ENCODE measurements at regions not wholly inside any gene's neighbourhood (a gene's known extent, or its start where the extent isn't known, plus 50 kb on each side); places are given as distances from the start of the nearest gene placed in this dataset.

DNA sequence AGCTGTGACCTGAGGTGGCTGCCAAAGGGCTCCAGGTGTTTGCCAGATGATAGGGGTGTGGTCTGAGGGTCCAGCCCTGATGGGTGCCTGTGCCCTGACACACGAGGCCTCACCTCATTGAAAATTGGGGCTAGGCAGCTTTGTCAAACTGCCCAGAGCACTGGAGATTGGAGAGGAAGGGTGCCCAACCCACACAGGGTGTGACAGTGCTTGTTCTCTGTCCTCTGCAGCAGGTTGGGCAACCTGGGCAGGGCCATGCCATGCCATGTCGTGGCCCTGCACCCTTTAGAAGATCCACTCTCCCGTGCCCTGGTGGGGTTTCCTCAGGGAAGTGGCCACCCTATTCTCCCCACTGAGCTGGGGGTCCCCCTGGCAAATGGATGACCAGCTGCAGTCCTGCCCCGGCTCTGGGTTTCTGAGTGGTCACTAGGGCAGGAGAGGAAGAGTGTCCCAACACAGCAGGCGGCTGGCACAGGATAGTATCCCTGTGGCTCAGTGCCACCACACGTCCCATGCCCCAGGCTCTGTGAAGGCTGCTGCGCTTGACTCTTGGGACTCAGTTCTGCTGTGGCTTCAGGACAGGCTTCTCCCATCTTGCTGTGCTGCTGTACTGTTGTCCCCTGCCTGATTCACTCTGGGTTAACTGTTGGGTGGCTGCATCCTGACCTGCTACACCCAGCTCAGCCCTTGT lies 100.8 kb upstream of the PITX1 start:
- no peak for DNase-seq

DNA sequence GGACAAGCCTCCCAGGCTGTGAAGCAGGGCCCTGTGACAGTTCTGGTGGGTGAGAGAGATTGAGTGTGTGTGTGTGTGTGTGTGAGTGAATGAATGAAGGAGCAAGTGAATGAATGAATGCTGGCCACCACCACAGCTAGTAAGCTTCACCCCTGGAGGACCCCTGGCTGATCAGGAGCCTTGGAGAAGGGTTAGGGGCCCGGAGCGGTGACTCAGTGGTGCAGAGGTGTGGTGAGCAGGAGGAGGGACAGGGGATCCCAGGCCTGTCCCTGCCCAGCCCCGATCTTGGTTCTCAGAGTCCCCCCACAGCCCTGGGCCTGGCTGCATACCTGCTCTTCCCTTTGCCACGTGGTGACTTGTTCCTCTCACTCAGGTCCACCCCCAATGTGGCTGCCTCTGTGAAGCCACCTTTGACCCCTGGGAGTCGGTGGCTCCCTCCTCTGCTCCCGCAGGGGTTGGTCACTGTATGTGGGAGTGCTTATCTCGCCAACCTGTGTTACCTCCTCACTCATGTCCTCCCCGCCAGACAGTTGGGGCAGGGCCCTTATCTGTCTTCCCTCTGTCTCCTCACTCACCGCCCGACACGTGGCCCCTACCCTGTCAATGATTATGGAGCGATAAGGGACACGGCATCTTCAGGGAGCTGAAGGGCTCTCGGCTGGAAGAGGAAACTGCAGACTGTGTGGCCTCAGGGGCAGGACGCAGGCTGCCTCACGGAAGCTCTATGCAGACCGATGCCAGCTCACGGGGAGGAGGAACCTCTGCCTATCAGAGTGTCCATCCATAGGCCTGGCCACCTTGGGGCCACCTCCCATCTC lies 99.9 kb upstream of the PITX1 start:
- DNase-seq: no peak

DNA sequence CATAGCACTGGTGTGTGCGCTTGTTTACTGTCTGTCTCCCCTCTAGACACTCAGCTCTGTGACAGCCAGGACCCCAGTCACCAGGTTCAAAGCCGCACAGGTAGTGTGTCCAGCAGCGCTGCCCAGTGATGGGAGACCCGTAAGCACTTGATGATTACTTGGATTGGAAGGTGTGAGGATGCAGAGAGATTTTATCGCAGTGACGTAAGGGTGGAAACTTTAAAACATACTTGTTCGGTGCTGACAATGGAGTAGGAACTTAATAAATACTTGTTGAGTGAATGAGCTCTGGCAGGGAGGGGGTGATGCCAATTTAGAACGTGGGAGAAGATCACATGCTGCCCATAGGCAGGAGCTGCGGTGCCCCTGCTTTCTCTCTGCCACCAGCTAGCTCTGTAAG lies 99.2 kb upstream of the PITX1 start:
- DNase-seq: no peak

DNA sequence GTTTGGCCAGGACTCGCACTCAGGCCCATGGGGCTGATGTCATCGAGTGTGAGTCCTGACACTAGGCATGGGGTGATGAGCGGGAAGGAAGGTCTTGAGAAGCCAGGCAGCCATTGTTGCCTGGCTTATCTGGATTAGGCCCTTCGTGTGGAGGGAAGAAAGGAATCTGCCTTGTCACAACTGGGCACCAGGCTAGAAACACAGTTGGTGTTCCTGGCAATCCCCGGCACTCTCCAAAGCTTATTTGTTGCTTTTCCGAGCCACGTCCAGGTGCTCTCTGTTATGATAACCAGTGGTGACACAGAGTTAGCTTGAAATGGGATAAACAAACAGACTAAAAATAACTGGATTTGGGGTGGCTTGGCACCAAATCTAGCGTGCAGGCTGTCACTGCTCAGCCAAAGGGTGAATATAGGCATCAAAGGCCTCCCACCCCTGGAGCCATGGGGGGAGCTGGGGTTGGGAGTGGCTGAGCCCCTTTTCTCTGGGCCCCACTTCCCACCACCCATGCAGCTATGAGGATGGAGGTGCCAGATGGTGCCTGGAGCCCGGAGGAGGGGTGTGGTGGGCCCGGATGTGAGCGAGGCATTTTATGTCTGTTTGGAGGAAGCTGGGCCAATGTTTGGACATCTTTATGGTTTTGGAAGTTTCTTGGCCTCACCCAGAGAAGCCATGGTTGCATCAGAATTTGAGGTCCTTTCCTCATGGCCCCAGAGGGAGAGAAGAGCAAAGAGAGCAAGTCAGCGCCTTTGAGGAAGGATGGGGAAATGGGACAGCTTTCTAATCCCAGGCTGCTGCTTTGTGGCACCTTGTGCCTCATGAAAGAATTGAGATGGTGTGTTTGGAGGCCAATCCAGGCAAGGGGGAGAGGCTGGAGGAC lies 98.0 kb upstream of the PITX1 start:
- DNase-seq: no peak

DNA sequence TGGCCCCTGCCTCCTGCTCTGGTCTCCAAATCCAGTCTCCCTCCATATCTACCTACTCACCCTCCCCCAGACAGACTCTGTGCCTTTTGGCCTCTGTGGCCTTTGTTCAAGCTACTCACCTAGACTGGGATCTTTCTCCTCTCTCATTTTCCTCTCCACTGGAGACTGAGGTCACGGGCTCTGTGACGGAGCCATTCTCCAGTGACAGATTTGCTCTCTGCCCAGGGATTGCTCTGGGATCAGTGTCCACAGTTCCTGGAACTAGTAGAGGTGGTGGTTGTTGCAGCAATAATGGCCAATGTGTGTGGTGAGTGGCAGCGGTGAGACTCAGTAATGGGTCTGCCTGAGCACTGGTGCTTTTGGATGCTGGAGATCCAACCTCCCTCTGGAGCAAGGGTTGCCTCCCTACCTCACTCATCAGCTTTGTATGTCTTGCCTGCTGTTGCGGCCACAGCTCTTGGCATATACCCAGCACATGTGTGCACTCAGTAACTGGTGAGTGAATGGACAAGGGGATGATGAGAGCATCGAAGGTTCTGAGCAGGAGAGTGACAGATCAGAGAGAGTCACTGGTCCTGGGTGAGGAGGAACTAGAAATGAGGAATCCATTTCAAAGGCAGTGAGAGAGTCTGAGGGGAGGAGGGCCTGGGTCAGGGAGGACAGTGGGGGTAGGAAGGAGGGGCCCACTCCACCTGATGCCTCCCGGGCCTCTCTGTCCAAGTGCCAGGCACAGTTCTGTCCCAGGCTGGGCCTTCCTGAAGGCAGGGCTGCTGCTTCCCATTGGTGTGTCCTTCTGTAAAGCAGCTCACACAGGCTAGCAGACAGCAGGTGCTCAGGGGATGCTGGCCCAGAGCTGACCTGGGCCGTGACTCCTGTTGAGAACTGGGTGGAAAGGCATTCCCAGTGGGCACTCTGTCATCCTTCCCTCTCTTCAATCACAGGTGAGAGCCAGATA lies 96.5 kb upstream of the PITX1 start:
- no peak for DNase-seq

DNA sequence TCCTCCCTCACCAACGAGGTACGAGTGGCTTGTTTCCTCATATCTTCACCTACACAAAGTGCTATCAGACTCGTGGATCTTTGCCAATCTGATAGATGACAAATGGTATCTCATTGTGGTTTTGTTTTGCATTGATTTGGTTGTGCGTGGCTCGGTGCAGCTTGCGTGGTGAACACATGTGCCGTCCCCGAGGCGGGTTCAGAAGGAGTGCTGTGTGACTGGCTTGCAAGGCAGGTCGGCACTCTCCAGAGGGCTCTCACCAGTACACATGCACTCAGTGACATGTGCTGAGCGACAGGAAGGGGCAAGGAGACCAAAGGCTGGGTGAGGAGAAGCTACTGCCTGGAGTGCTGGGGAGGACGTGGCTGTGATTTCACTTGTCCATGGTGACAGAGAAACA lies 95.3 kb upstream of the PITX1 start:
- no peak for DNase-seq

DNA sequence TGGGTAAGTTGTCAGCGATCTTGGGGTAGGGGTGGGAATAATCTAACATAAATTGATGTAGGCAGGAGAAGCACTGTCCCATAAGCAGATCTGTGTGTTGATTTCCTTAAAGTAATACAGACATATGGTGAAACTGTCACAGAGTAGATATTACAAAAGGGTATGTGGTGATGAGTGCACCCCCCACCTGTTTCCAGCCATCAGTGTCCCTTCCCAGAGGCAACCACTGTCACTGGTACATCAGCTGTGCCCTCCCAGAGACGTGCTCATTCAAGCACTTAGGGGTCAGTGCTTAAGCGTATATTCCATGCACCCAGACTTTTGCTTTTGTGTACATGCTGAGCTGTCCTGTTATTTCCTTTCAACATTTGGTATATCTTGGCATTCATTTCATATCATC lies 94.3 kb upstream of the PITX1 start:
- no peak for DNase-seq

DNA sequence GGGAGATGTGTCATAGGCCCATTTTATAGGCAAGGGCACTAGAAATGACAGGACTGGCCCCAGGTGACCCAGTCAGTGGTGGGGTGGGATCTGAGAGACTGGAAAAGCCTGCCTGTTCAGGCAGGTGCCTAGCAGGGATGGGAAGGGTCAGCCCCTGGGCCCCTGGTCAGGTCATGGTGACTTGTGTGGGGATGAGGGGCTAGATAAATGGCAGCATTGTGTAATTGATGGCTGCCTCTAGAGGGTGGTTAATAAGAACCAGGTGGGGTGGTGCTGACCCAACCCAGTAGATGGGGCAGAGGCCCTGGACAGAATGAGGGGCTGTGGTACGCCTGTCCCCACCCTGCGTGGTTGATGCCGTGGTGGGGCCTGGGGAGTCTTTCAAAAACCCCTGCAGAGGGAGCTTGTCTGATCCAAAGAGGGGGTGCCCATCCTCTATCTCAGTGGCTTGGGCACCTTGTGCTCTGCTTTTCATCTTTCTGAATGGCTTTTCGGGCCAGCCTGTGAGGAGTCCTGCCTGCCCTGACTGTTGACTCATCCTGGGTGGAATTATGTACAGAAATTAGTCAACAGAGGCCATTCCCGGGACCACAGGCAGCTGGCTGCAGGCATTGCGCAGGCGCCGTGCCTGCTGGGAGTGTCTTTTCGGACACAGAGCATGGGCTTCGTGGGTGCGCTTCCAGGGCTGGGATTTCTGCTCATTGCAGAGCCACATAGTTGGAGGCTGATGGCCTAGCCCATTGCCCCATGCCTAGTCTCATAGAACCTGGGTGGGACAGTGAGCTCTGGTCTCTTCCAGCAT lies 93.6 kb upstream of the PITX1 start:
- DNase-seq: peak; percentile 31

DNA sequence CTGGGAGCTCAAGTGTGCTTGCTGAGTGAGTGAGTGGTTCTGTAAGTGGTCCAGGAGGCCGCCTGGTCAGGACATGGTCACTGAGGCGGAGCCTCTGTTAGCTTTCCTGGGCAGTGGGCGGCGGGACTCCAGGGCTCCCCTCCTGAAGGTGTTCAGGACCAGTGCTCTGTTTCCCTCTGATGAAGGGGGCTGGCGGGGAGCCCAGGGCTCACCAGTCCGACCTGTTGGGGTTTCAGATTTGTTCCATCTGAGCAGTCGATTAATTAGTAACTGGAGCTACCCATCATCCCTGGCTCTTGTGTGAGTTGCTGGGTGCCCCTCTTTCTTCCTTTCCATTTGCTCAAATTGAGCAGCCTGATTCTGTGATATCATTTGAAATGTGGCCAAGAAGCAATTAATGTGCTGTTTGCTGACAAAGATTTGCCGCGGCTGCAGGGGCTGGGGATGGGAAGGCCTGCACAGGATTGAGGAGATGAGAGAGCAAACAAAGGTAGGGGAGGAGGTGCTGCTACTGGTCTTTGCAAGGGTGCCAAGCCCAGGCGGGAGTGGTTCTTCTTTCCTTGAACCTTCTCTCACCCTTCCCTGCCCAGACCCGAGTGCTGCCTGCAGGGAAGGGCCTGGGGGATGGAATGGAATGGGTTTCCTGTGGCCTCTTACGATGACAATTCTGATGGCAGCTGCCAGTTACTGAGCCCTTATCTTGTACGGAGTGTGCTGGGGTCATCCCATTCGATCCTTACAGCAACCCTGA lies 92.8 kb upstream of the PITX1 start:
- no peak for DNase-seq

DNA sequence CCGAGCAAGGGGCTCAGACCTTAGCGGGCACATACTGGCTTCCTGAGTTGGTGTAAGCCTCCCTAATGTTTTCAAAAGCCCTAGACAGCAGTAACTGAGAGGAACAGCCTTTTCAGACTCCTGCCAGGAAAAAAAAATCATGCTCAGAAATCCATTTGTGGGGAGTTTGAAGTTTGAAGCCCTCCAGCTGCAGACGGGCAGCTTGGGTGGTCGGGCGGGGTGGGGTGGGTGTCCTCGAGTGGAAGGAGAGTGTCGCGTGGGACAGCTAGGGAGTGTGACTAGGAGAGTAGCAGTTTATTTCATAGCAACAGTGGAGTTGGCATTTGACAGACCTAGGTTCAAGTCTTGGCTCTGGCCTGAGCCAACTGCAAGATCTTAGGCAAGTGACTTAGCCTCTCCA lies 90.7 kb upstream of the PITX1 start:
- DNase-seq: no peak

DNA sequence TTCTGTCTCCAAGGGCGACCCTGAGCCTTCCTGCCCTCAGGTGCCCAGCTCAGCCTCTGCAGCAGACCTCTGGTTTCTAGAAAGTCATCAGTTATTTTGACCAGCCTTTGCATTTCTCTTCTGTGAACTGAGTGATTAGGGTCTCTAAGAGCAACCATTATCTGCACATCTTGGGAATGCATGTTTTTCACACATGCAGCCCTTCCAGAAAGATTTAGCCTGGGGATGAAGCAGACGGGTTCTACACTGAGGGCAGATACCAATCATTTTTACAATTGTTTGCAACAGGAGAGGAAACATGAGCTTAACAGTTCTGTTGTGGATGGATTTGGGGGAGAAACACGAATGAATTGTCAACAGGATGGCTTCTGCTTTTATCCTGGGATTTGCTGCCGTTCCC lies 90.1 kb upstream of the PITX1 start:
- no peak for DNase-seq

DNA sequence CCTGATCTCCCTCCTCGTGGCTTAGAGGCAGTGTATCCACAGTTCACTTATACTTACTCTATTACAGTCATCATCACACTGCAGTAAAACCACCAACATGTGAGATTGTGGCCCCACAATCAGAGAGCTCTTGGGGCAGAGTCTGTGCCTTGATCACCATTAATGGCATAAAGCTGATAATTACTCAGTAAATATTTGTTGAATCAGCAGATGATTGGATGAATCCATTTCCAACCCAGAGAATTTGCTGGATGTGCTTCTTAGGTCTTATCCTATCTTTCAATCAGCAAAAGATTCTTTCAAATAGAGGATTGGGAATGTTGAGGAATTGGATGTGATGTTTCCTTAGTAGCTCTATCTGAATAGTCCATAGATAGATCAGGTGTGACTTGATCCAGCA lies 88.8 kb upstream of the PITX1 start:
- DNase-seq: no peak

DNA sequence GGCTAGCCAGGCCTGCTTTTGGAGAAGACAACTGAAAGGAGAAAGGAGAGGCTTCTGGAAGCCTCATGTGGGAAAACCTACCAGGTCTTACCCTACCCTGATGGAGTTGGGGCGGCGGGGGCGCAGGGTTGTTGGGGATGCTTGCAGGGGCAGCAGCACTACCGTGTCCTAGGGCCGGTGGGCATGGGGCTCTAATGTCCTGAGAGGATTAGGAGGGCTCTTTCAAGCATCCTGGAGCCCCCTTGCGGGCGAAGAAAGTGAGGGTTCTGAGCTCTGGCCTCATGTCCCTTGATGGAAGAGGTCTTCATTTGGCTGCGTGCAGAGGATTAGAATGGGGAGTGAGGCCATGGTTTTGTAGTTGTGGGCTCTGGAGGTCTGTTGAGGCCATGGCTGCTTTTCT lies 86.9 kb upstream of the PITX1 start:
- DNase-seq: no peak

DNA sequence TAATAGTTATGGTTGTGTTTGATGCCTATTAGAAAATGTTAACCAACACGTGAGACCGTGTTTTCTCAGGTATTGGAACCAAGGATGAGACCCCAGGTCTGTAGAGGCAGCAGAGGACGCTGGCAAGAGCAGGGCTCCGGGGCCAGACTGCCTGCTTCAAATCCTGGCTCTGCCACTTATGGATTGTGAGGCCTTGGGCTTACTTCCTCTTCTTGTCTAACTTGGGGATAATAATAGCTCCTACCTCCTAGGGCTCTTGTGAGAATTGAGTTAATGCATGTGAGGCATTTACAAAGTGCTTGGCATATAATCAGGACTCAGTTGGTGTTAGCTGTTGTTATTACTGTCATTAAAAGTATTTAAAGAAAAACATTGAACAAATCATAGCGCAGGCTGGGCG lies 85.5 kb upstream of the PITX1 start:
- DNase-seq: no peak

DNA sequence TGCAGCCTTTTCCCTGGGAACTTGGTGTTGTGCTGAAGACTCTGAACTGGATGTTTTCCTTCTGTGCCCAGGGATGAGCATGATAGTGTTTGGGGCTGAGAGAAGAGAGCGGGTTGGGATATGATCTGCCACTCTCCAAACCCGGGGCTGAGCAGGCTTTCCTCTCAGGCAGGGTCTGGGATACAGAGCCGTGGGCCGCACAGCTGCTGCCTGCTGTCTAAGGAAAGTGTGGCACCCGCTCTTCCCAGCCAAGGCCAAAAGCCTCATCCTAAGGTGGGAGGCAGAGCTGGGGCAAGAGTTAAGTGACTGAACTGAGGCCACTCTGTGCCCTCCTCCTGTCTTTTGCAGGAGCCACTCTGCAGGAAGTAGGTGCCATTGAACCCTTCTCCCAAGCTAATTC lies 83.6 kb upstream of the PITX1 start:
- no peak for DNase-seq

DNA sequence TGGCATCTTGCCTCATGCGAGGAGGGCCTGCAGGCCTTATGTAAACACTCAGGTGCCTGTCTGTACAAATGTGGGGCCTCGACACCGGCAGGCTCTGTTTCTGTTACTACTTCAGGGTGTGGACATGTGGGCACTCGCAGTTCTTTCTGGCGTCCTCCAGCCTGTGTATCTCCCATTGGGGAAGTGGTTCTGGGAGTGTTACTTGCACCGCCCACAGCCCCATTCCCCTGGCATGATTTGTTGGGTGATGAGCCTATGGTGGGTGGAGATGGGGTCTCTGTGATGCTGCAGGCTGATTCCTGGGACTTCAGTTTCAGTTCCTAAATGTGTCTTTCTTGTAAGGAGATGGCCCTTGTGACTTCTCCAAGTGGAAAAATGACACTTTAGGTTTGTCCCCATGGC lies 82.1 kb upstream of the PITX1 start:
- peak; percentile 33 for DNase-seq

DNA sequence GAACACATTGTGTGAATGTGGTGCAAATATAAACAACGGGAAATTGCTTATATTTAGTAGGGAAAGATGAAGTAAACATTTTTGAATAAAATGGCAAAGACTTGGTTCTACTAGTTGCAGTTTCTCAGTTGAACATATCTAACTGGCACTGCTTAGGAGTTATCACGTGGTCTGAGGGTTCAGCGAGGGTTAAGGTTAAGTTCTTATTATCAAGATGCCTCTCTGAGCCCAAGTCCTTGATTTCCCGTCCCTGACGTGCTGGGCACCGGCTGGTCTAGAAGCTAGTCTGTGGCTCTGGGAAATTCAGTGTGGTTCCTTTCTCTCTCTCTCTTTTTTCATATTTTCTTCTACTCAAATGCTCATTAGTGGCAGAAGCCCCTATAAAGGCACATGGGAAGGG lies 81.6 kb upstream of the PITX1 start:
- no peak for DNase-seq

DNA sequence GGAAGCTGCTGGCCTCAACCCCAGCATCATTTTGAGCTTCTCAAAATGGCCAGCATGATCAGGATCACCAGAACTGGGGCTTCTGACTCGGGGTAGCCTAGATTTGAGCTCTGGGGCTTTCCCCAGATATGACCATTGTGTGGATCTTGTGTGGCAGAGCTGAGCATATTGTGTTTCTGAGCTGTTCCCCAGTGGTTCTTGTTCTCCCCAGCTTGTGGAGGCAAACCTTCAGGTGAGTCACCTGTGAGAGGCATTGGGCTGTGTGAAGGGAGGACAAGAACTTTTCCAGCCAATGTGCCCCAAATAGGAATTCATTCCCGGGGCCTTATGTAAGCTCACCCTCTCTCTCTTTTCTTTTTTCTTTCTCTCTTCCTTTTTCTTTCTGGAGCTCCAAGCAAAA lies 80.7 kb upstream of the PITX1 start:
- no peak for DNase-seq

DNA sequence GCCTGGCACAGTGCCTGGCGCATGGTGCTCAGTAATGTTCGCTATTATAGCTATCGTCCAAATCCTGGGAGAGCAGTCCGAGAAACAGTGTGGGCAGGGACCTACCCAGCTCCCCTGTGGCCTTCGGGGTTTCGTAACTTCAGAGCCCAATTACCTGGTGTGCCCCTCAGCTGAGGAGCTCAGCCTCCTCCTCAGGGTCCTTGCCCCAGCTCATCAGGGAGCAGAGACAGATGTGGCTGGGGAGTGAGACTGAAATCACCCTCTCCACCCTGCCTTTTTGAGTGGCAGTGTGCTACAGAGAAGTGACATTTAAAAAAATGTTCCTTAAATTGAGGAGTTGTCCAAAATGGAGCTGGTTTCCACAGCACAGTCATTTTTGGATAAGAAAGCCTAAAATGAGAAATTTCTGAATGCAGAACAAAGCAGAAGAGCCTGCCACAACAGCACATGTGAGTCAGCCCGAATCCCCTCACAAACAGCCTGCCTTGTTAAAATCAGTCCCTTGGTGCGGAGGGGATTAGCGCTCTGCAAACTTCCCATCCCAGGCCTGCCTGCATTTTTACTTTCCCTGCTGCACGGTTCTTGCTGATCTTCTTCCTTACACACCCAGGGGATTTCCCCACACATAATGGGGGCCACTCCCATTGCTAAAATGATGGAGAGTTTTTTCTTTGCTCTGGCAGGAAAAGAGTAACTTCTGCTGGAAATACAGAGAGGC lies 78.1 kb upstream of the PITX1 start:
- DNase-seq: no peak
